GM18502 (cell line): ENCODE measurements at regions not wholly inside any gene's neighbourhood (a gene's known extent, or its start where the extent isn't known, plus 50 kb on each side); places are given as distances from the start of the nearest gene placed in this dataset.
"Not testable (repeated sequence)": the region's sequence is repeated elsewhere in the genome, so short reads cannot be mapped to it uniquely, and the experiment has no call there.

Experiments used
- ATAC-seq: cut with Tn5 transposase; IDR thresholded peaks from one replicate; pipeline ENCODE4 v1.9.1; 2021; ENCODE audit warnings: mild to moderate bottlenecking; ENCODE audit not compliant: unreplicated experiment, poor library complexity

GRCh38 chr18:11468617-11469016, 140.8 kb upstream of the SLC35G4 start:
- ATAC-seq: no peak

- ATAC-seq: no peak
These were observed 141.3 kb upstream of the SLC35G4 start for GRCh38 chr18:11468120-11468519.

GRCh38 chr18:11467611-11468010, 141.8 kb upstream of the SLC35G4 start:
- ATAC-seq: no peak

GRCh38 chr18:11464129-11464528, 145.3 kb upstream of the SLC35G4 start:
- ATAC-seq: no peak

GRCh38 chr18:11458447-11458846, 150.9 kb upstream of the SLC35G4 start:
- no peak for ATAC-seq

- ATAC-seq: not testable (repeated sequence)
These were observed 151.5 kb upstream of the SLC35G4 start for GRCh38 chr18:11457853-11458252.

GRCh38 chr18:11454040-11454439, 155.4 kb upstream of the SLC35G4 start:
- ATAC-seq: no peak

GRCh38 chr18:11444169-11444568, 165.2 kb upstream of the SLC35G4 start:
- not testable (repeated sequence) for ATAC-seq

GRCh38 chr18:11437046-11437445, 172.3 kb upstream of the SLC35G4 start:
- no peak for ATAC-seq

- no peak for ATAC-seq
These were observed 177.0 kb upstream of the SLC35G4 start for GRCh38 chr18:11432360-11432811.

- no peak for ATAC-seq
These were observed 179.5 kb upstream of the SLC35G4 start for GRCh38 chr18:11429876-11430275.

- ATAC-seq: no peak
These were observed 184.2 kb upstream of the SLC35G4 start for GRCh38 chr18:11425211-11425610.

- no peak for ATAC-seq
These were observed 190.1 kb upstream of the SLC35G4 start for GRCh38 chr18:11419338-11419737.

GRCh38 chr18:11412811-11413210, 196.6 kb upstream of the SLC35G4 start:
- ATAC-seq: no peak

GRCh38 chr18:11411048-11411447, 198.3 kb upstream of the SLC35G4 start:
- no peak for ATAC-seq

- ATAC-seq: no peak
These were observed 200.8 kb upstream of the SLC35G4 start for GRCh38 chr18:11408555-11409065.

GRCh38 chr18:11407940-11408339, 201.5 kb upstream of the SLC35G4 start:
- ATAC-seq: no peak

- no peak for ATAC-seq
These were observed 203.6 kb upstream of the SLC35G4 start for GRCh38 chr18:11405804-11406203.

- no peak for ATAC-seq
These were observed 208.7 kb upstream of the SLC35G4 start for GRCh38 chr18:11400703-11401102.

GRCh38 chr18:11398625-11399024, 210.8 kb upstream of the SLC35G4 start:
- ATAC-seq: no peak

- no peak for ATAC-seq
These were observed 216.2 kb upstream of the SLC35G4 start for GRCh38 chr18:11392980-11393885.

- no peak for ATAC-seq
These were observed 217.1 kb upstream of the SLC35G4 start for GRCh38 chr18:11392292-11392691.
